Chondrocyte (in vitro differentiated cells): ENCODE measurements at regions not wholly inside any gene's neighbourhood (a gene's known extent, or its start where the extent isn't known, plus 50 kb on each side); places are given as distances from the start of the nearest gene placed in this dataset.

Source experiments
- DNase-seq: peaks from one replicate; pipeline ENCODE4 v3.0.0; 2021; ENCODE audit warnings: mixed read lengths, low spot score
- H3K27ac Mint-ChIP-seq: one replicate; pipeline ENCODE4 v1.8.0; 2021; ENCODE audit warnings: mild to moderate bottlenecking, moderate library complexity, mixed read lengths; ENCODE audit not compliant: unreplicated experiment
- H3K27me3 Mint-ChIP-seq: 2 replicates; pipeline ENCODE4 v1.8.0; 2021; ENCODE audit warnings: low read depth, mixed read lengths
- H3K36me3 Mint-ChIP-seq: 2 replicates; pipeline ENCODE4 v1.8.0; 2021; ENCODE audit warnings: low read depth, mixed read lengths
- H3K4me1 Mint-ChIP-seq: 2 replicates; pipeline ENCODE4 v1.8.0; 2021; ENCODE audit warnings: low read depth, mild to moderate bottlenecking, mixed read lengths
- H3K4me3 Mint-ChIP-seq: one replicate; pipeline ENCODE4 v1.8.0; 2021; ENCODE audit warnings: mild to moderate bottlenecking, moderate library complexity, mixed read lengths; ENCODE audit not compliant: unreplicated experiment
- H3K9me3 Mint-ChIP-seq: 2 replicates; pipeline ENCODE4 v1.8.0; 2021; ENCODE audit warnings: low read depth, mixed read lengths
- CTCF ChIP-seq: fragments of 200-600 bp; sonication (generic); IDR thresholded peaks from 2 replicates; pipeline ENCODE4 v1.5.0; 2021; ENCODE audit warnings: antibody characterized with exemption, mild to moderate bottlenecking, moderate library complexity

DNA sequence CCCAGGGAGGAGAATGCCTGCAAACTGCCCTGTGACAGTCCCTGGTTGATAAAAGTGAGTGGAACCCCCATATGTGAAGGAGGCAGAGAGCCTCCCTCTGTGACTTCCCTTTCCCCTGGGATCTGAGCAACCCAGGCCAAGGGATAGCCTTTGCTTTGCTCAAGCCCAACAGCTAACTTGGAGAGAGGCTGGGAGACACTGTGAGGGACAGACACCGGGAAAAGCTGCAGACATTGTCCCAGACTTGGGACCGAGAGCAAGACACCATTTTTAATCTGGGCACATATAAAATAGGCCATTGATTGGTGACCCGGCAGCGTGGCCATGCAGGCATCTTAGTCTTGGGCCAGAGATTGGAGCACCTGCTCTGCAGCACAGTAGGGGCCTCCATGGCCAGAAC, 96.1 kb upstream of the SALL3 start:
- H3K4me1 Mint-ChIP-seq: no peaks in the 10 kb centered on the region
- H3K27ac Mint-ChIP-seq: no peak overlapping the region
- no peak for TF ChIP-seq CTCF
- H3K4me3 Mint-ChIP-seq: no peak overlapping the region
- peaks cover 46% of the 10 kb centered on the region for H3K9me3 Mint-ChIP-seq
- no peaks in the 10 kb centered on the region for H3K36me3 Mint-ChIP-seq
- DNase-seq: no peak
- H3K27me3 Mint-ChIP-seq: no peaks in the 10 kb centered on the region

GRCh38 chr18:78884502-78884901, 95.1 kb upstream of the SALL3 start:
- no peak overlapping the region for H3K4me3 Mint-ChIP-seq
- no peaks in the 10 kb centered on the region for H3K27me3 Mint-ChIP-seq
- no peaks in the 10 kb centered on the region for H3K4me1 Mint-ChIP-seq
- H3K27ac Mint-ChIP-seq: no peak overlapping the region
- no peaks in the 10 kb centered on the region for H3K36me3 Mint-ChIP-seq
- TF ChIP-seq CTCF: no peak
- peaks cover 56% of the 10 kb centered on the region for H3K9me3 Mint-ChIP-seq
- DNase-seq: no peak

- TF ChIP-seq CTCF: no peak
- H3K4me3 Mint-ChIP-seq: no peak overlapping the region
These were observed 90.4 kb upstream of the SALL3 start for GRCh38 chr18:78889250-78889649.

DNA sequence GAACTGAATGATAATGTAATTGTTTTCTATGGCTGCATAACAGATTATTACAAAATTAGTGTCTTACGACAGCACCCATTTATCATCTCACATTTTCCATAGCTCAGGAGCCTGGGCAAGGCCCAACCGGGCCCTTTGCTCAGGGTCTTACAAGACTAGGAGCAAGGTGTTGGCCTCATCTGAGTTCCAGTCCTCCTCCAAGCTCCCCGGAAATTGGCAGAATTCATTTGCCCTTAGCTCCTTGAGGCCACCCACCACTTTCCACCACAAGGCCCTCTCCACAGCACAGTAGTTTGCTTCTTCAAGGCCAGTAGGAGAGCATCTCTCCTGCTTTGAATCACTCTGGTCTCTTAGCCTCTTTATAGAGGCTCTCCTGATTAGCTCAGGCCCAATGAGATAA, 89.2 kb upstream of the SALL3 start:
- no peak overlapping the region for H3K4me3 Mint-ChIP-seq
- H3K4me1 Mint-ChIP-seq: no peaks in the 10 kb centered on the region
- no peak overlapping the region for H3K27ac Mint-ChIP-seq
- H3K27me3 Mint-ChIP-seq: no peaks in the 10 kb centered on the region
- H3K36me3 Mint-ChIP-seq: no peaks in the 10 kb centered on the region
- no peak for DNase-seq
- H3K9me3 Mint-ChIP-seq: peaks cover 75% of the 10 kb centered on the region
- TF ChIP-seq CTCF: no peak

More at GRCh38 chr18:78889250-78889649, 90.4 kb upstream of the SALL3 start:
- peaks cover 84% of the 10 kb centered on the region for H3K9me3 Mint-ChIP-seq
- H3K4me1 Mint-ChIP-seq: no peaks in the 10 kb centered on the region
- DNase-seq: no peak
- no peak overlapping the region for H3K27ac Mint-ChIP-seq
- H3K36me3 Mint-ChIP-seq: no peaks in the 10 kb centered on the region
- H3K27me3 Mint-ChIP-seq: no peaks in the 10 kb centered on the region

DNA sequence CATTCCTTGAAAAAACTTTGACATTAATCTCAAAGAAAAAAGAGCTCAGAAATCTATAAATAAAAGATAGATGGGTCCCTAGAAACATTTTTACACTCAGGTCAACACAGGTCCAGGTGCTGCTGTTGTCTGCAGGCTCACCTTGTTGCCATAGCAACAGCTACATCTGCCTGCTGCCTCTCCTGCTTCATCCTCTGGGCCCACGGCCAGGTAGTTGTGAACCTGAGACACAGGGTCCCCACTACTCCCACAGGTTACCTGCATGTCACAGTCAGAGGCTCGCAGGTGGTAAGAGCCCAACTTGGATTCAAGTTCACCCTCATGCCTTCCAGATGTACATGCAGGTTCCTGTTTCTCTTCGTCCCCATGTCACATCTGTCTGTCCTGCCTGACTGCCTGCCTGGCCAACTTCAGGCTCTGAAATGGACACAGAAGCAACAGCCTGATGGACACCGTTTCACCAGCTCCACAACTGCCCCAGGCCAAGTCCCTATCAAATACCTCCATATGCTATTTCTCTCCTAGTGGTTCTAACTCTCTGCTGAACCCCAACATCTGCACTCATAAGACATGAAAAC, 88.3 kb upstream of the SALL3 start:
- no peak overlapping the region for H3K27ac Mint-ChIP-seq
- no peak for TF ChIP-seq CTCF
- H3K27me3 Mint-ChIP-seq: no peaks in the 10 kb centered on the region
- no peaks in the 10 kb centered on the region for H3K4me1 Mint-ChIP-seq
- DNase-seq: no peak
- peaks cover 69% of the 10 kb centered on the region for H3K9me3 Mint-ChIP-seq
- H3K36me3 Mint-ChIP-seq: no peaks in the 10 kb centered on the region
- H3K4me3 Mint-ChIP-seq: no peak overlapping the region
